ENCODE measurements at regions not wholly inside any gene's neighbourhood (a gene's known extent, or its start where the extent isn't known, plus 50 kb on each side); places are given as distances from the start of the nearest gene placed in this dataset.

GRCh38 chr18:1015777-1016176 is 111.1 kb downstream of the ADCYAP1 start:
- no peak overlapping the region for H3K27ac ChIP-seq (ENCODE audit: low read length)
- H3K36me3 ChIP-seq (replicated peaks; ENCODE audit: insufficient read depth, low read length): no peaks in the 10 kb centered on the region
- H3K9ac ChIP-seq (ENCODE audit: low read length): no peak overlapping the region
- H3K9me3 ChIP-seq (replicated peaks; ENCODE audit: insufficient read depth, low read length): no peaks in the 10 kb centered on the region
- no peaks in the 10 kb centered on the region for H3K4me1 ChIP-seq (ENCODE audit: low read length)
- H2AFZ ChIP-seq (ENCODE audit: low read length): no peak overlapping the region
- no peaks in the 10 kb centered on the region for H3K9me2 ChIP-seq (replicated peaks; ENCODE audit: insufficient read depth, low read length)
- no peaks in the 10 kb centered on the region for H4K20me1 ChIP-seq (ENCODE audit: insufficient read depth, low read length)
- no peak for DNase-seq
- TF ChIP-seq EZH2phosphoT487 (IDR thresholded peaks at IDR 0.05; ENCODE audit: low read length) (no peak), EZH2 (optimal IDR thresholded peaks at IDR 0.05; ENCODE audit: low read depth, low read length) (no peak), CTCF (IDR thresholded peaks at IDR 0.05; ENCODE audit: low read length) (no peak)
- H3F3A ChIP-seq (ENCODE audit: insufficient read depth, low read length): no peaks in the 10 kb centered on the region
- H3K4me3 ChIP-seq (ENCODE audit: low read length): no peak overlapping the region
- no peaks in the 10 kb centered on the region for H3K79me2 ChIP-seq (ENCODE audit: low read length)
- no peaks in the 10 kb centered on the region for H3K27me3 ChIP-seq (replicated peaks; ENCODE audit: insufficient read depth, low read length)
- no peak overlapping the region for H3K4me2 ChIP-seq (ENCODE audit: low read depth, low read length)

GRCh38 chr18:1017227-1018058 is 112.8 kb downstream of the ADCYAP1 start:
- no peaks in the 10 kb centered on the region for H3K79me2 ChIP-seq (ENCODE audit: low read length)
- H3K36me3 ChIP-seq (replicated peaks; ENCODE audit: insufficient read depth, low read length): no peaks in the 10 kb centered on the region
- H3K27me3 ChIP-seq (replicated peaks; ENCODE audit: insufficient read depth, low read length): no peaks in the 10 kb centered on the region
- H3K4me1 ChIP-seq (ENCODE audit: low read length): no peaks in the 10 kb centered on the region
- H3K9ac ChIP-seq (ENCODE audit: low read length): no peak overlapping the region
- H3K4me3 ChIP-seq (ENCODE audit: low read length): no peak overlapping the region
- H3F3A ChIP-seq (ENCODE audit: insufficient read depth, low read length): no peaks in the 10 kb centered on the region
- TF ChIP-seq EZH2 (optimal IDR thresholded peaks at IDR 0.05; ENCODE audit: low read depth, low read length) (no peak), EZH2phosphoT487 (IDR thresholded peaks at IDR 0.05; ENCODE audit: low read length) (no peak), CTCF (IDR thresholded peaks at IDR 0.05; ENCODE audit: low read length) (no peak)
- H3K4me2 ChIP-seq (ENCODE audit: low read depth, low read length): no peak overlapping the region
- no peaks in the 10 kb centered on the region for H4K20me1 ChIP-seq (ENCODE audit: insufficient read depth, low read length)
- H3K9me3 ChIP-seq (replicated peaks; ENCODE audit: insufficient read depth, low read length): no peaks in the 10 kb centered on the region
- H2AFZ ChIP-seq (ENCODE audit: low read length): no peak overlapping the region
- DNase-seq: no peak
- no peaks in the 10 kb centered on the region for H3K9me2 ChIP-seq (replicated peaks; ENCODE audit: insufficient read depth, low read length)
- no peak overlapping the region for H3K27ac ChIP-seq (ENCODE audit: low read length)

- no peak for DNase-seq
- no peaks in the 10 kb centered on the region for H3F3A ChIP-seq (ENCODE audit: insufficient read depth, low read length)
- no peak overlapping the region for H2AFZ ChIP-seq (ENCODE audit: low read length)
- no peaks in the 10 kb centered on the region for H3K9me2 ChIP-seq (replicated peaks; ENCODE audit: insufficient read depth, low read length)
- no peaks in the 10 kb centered on the region for H4K20me1 ChIP-seq (ENCODE audit: insufficient read depth, low read length)
- H3K27me3 ChIP-seq (replicated peaks; ENCODE audit: insufficient read depth, low read length): no peaks in the 10 kb centered on the region
- H3K4me3 ChIP-seq (ENCODE audit: low read length): no peak overlapping the region
- TF ChIP-seq EZH2 (optimal IDR thresholded peaks at IDR 0.05; ENCODE audit: low read depth, low read length): no peak
- TF ChIP-seq EZH2phosphoT487 (IDR thresholded peaks at IDR 0.05; ENCODE audit: low read length): no peak
- no peak for TF ChIP-seq CTCF (IDR thresholded peaks at IDR 0.05; ENCODE audit: low read length)
- H3K27ac ChIP-seq (ENCODE audit: low read length): no peak overlapping the region
- no peaks in the 10 kb centered on the region for H3K79me2 ChIP-seq (ENCODE audit: low read length)
- H3K36me3 ChIP-seq (replicated peaks; ENCODE audit: insufficient read depth, low read length): no peaks in the 10 kb centered on the region
- no peak overlapping the region for H3K4me2 ChIP-seq (ENCODE audit: low read depth, low read length)
- H3K9ac ChIP-seq (ENCODE audit: low read length): no peak overlapping the region
- H3K4me1 ChIP-seq (ENCODE audit: low read length): no peaks in the 10 kb centered on the region
- no peaks in the 10 kb centered on the region for H3K9me3 ChIP-seq (replicated peaks; ENCODE audit: insufficient read depth, low read length)
Observed at GRCh38 chr18:1018181-1018681, 113.6 kb downstream of the ADCYAP1 start.
